DMS79 treated with DMSO at 0.1 percent for 48 hours (cell line): ENCODE measurements at regions not wholly inside any gene's neighbourhood (a gene's known extent, or its start where the extent isn't known, plus 50 kb on each side); places are given as distances from the start of the nearest gene placed in this dataset.
"Not testable (repeated sequence)": the region's sequence is repeated elsewhere in the genome, so short reads cannot be mapped to it uniquely, and the experiment has no call there.

Experiments used
- DNase-seq: peaks from one replicate; lab custom pipeline; 2025; lab: John Stamatoyannopoulos, UW

- no peak for DNase-seq
These were observed 151.1 kb downstream of the TFPI2 start for GRCh38 chr7:93739424-93739823.

- DNase-seq: no peak
These were observed 152.6 kb downstream of the TFPI2 start for GRCh38 chr7:93737953-93738352.

GRCh38 chr7:93736668-93737369, 153.7 kb downstream of the TFPI2 start:
- DNase-seq: peak; percentile 93

GRCh38 chr7:93728292-93728691, 153.8 kb upstream of the CALCR start:
- DNase-seq: no peak

- no peak for DNase-seq
These were observed 151.4 kb upstream of the CALCR start for GRCh38 chr7:93725954-93726353.

GRCh38 chr7:93723424-93724124, 149.1 kb upstream of the CALCR start:
- DNase-seq: peak; percentile 33

- DNase-seq: no peak
These were observed 145.6 kb upstream of the CALCR start for GRCh38 chr7:93720106-93720505.

GRCh38 chr7:93719546-93719945, 145.0 kb upstream of the CALCR start:
- no peak for DNase-seq

- DNase-seq: no peak
These were observed 142.8 kb upstream of the CALCR start for GRCh38 chr7:93717217-93717900.

GRCh38 chr7:93715234-93715633, 140.7 kb upstream of the CALCR start:
- DNase-seq: no peak

- no peak for DNase-seq
These were observed 137.4 kb upstream of the CALCR start for GRCh38 chr7:93711926-93712325.

- not testable (repeated sequence) for DNase-seq
These were observed 133.7 kb upstream of the CALCR start for GRCh38 chr7:93708255-93708654.

- no peak for DNase-seq
These were observed 132.7 kb upstream of the CALCR start for GRCh38 chr7:93707249-93707648.

GRCh38 chr7:93706162-93706561, 131.6 kb upstream of the CALCR start:
- not testable (repeated sequence) for DNase-seq

- no peak for DNase-seq
These were observed 129.7 kb upstream of the CALCR start for GRCh38 chr7:93704217-93704616.

- DNase-seq: no peak
These were observed 123.4 kb upstream of the CALCR start for GRCh38 chr7:93697901-93698300.

GRCh38 chr7:93693796-93694195, 119.3 kb upstream of the CALCR start:
- DNase-seq: no peak

- DNase-seq: no peak
These were observed 115.5 kb upstream of the CALCR start for GRCh38 chr7:93690021-93690420.

- no peak for DNase-seq
These were observed 103.7 kb upstream of the CALCR start for GRCh38 chr7:93678185-93678584.

- no peak for DNase-seq
These were observed 89.2 kb upstream of the CALCR start for GRCh38 chr7:93663561-93664299.

- DNase-seq: not testable (repeated sequence)
These were observed 83.6 kb upstream of the CALCR start for GRCh38 chr7:93658163-93658562.

GRCh38 chr7:93651603-93652159, 77.2 kb upstream of the CALCR start:
- DNase-seq: no peak
